Dermis blood vessel endothelial cell (primary cell): ENCODE measurements at regions not wholly inside any gene's neighbourhood (a gene's known extent, or its start where the extent isn't known, plus 50 kb on each side); places are given as distances from the start of the nearest gene placed in this dataset.
A peak's percentile ranks its signal among the peaks of the same experiment; 100 is the strongest.
"Not testable (repeated sequence)": the region's sequence is repeated elsewhere in the genome, so short reads cannot be mapped to it uniquely, and the experiment has no call there.

Experiments used
- DNase-seq: peaks from one replicate; pipeline ENCODE4 v3.0.0; 2010

GRCh38 chr2:67309281-67309680 is 87.9 kb upstream of the ETAA1 start:
- no peak for DNase-seq

- DNase-seq: no peak
Observed at GRCh38 chr2:67311536-67311935, 85.6 kb upstream of the ETAA1 start.

GRCh38 chr2:67312871-67313270 is 84.3 kb upstream of the ETAA1 start:
- no peak for DNase-seq

GRCh38 chr2:67313536-67313935 is 83.6 kb upstream of the ETAA1 start:
- DNase-seq: no peak

- no peak for DNase-seq
Observed at GRCh38 chr2:67318031-67318430, 79.1 kb upstream of the ETAA1 start.

GRCh38 chr2:67318563-67318962 is 78.6 kb upstream of the ETAA1 start:
- DNase-seq: no peak

GRCh38 chr2:67318993-67319481 is 78.1 kb upstream of the ETAA1 start:
- DNase-seq: no peak

GRCh38 chr2:67320861-67321587 is 76.1 kb upstream of the ETAA1 start:
- DNase-seq: no peak

- no peak for DNase-seq
Observed at GRCh38 chr2:67321588-67321903, 75.6 kb upstream of the ETAA1 start.

GRCh38 chr2:67322353-67323001 is 74.7 kb upstream of the ETAA1 start:
- DNase-seq: peak; percentile 32

GRCh38 chr2:67323209-67323991 is 73.7 kb upstream of the ETAA1 start:
- DNase-seq: no peak

- no peak for DNase-seq
Observed at GRCh38 chr2:67329513-67329912, 67.6 kb upstream of the ETAA1 start.

- DNase-seq: no peak
Observed at GRCh38 chr2:67329951-67330350, 67.2 kb upstream of the ETAA1 start.

GRCh38 chr2:67331419-67332086 is 65.6 kb upstream of the ETAA1 start:
- not testable (repeated sequence) for DNase-seq

GRCh38 chr2:67337903-67338302 is 59.2 kb upstream of the ETAA1 start:
- DNase-seq: no peak

GRCh38 chr2:67338601-67339233 is 58.4 kb upstream of the ETAA1 start:
- DNase-seq: no peak

- no peak for DNase-seq
Observed at GRCh38 chr2:67339234-67339885, 57.8 kb upstream of the ETAA1 start.

- DNase-seq: no peak
Observed at GRCh38 chr2:67340133-67341011, 56.8 kb upstream of the ETAA1 start.

- no peak for DNase-seq
Observed at GRCh38 chr2:67341012-67341318, 56.2 kb upstream of the ETAA1 start.

GRCh38 chr2:67341336-67341735 is 55.8 kb upstream of the ETAA1 start:
- DNase-seq: no peak

- no peak for DNase-seq
Observed at GRCh38 chr2:67342394-67342793, 54.7 kb upstream of the ETAA1 start.
